ENCODE measurements at regions not wholly inside any gene's neighbourhood (a gene's known extent, or its start where the extent isn't known, plus 50 kb on each side); places are given as distances from the start of the nearest gene placed in this dataset.

GRCh38 chrX:109854096-109854495 lies 121.0 kb upstream of the ACSL4 start:
- Mint-ChIP-seq H3K4me1 (no peaks in the 10 kb centered on the region), H3K4me3 (no peak overlapping the region), H3K9me3 (no peaks in the 10 kb centered on the region), H3K27ac (peak overlapping the region; percentile 34), H3K36me3 (no peaks in the 10 kb centered on the region), H3K27me3 (peaks cover 3% of the 10 kb centered on the region)
- no peak for DNase-seq
- CTCF ChIA-PET: interaction anchor here (0.8 to 4.3 kb wide), 3 partner anchors 11 to 141 kb away, joined by 3 to 57 read pairs (median 3); no protein-coding TSS in a partner anchor

GRCh38 chrX:109855501-109855900 lies 122.4 kb upstream of the ACSL4 start:
- no peaks in the 10 kb centered on the region for H3K9me3 Mint-ChIP-seq
- no peak for DNase-seq
- H3K27me3 Mint-ChIP-seq: peaks cover 3% of the 10 kb centered on the region
- H3K36me3 Mint-ChIP-seq: no peaks in the 10 kb centered on the region
- H3K27ac Mint-ChIP-seq: no peak overlapping the region
- no peaks in the 10 kb centered on the region for H3K4me1 Mint-ChIP-seq
- H3K4me3 Mint-ChIP-seq: no peak overlapping the region
- CTCF ChIA-PET: interaction anchor here (0.7 to 4.3 kb wide), 2 partner anchors 142 to 302 kb away, joined by 3 to 57 read pairs; no protein-coding TSS in a partner anchor

- Mint-ChIP-seq H3K4me1 (no peaks in the 10 kb centered on the region), H3K27me3 (peaks cover 3% of the 10 kb centered on the region), H3K9me3 (no peaks in the 10 kb centered on the region), H3K27ac (no peak overlapping the region), H3K4me3 (no peak overlapping the region), H3K36me3 (no peaks in the 10 kb centered on the region)
- CTCF ChIA-PET: interaction anchor here (0.7 to 4.3 kb wide), 20 partner anchors 10 to 372 kb away, joined by 3 to 57 read pairs (median 4); no protein-coding TSS in a partner anchor
- DNase-seq: peak; percentile 20
Measured at GRCh38 chrX:109856974-109857373, 123.9 kb upstream of the ACSL4 start.

- H3K27ac Mint-ChIP-seq: no peak overlapping the region
- DNase-seq: no peak
- CTCF ChIA-PET: interaction anchor here (0.7 to 4.3 kb wide), 14 partner anchors 11 to 373 kb away, joined by 3 to 57 read pairs (median 5); no protein-coding TSS in a partner anchor
Measured at GRCh38 chrX:109857584-109858228, 124.6 kb upstream of the ACSL4 start.

GRCh38 chrX:109858602-109859341 lies 125.7 kb upstream of the ACSL4 start:
- CTCF ChIA-PET: interaction anchor here (0.7 to 4.3 kb wide), 3 partner anchors 33 to 374 kb away, joined by 3 to 57 read pairs (median 13); no protein-coding TSS in a partner anchor
- no peaks in the 10 kb centered on the region for H3K36me3 Mint-ChIP-seq
- H3K4me3 Mint-ChIP-seq: no peak overlapping the region
- no peaks in the 10 kb centered on the region for H3K4me1 Mint-ChIP-seq
- peaks cover under 1% of the 10 kb centered on the region for H3K27me3 Mint-ChIP-seq
- no peak overlapping the region for H3K27ac Mint-ChIP-seq
- DNase-seq: no peak
- H3K9me3 Mint-ChIP-seq: no peaks in the 10 kb centered on the region

More at GRCh38 chrX:109857584-109858228, 124.6 kb upstream of the ACSL4 start:
- Mint-ChIP-seq H3K36me3 (no peaks in the 10 kb centered on the region), H3K4me1 (no peaks in the 10 kb centered on the region), H3K9me3 (no peaks in the 10 kb centered on the region), H3K4me3 (no peak overlapping the region), H3K27me3 (peaks cover 3% of the 10 kb centered on the region)

- H3K9me3 Mint-ChIP-seq: no peaks in the 10 kb centered on the region
- no peaks in the 10 kb centered on the region for H3K27me3 Mint-ChIP-seq
- DNase-seq: no peak
- no peak overlapping the region for H3K27ac Mint-ChIP-seq
- no peak overlapping the region for H3K4me3 Mint-ChIP-seq
- H3K4me1 Mint-ChIP-seq: no peaks in the 10 kb centered on the region
- H3K36me3 Mint-ChIP-seq: no peaks in the 10 kb centered on the region
- CTCF ChIA-PET: interaction anchor here (1.1 kb wide), 1 partner anchor 147 kb away, joined by 3 read pairs; no protein-coding TSS in a partner anchor
Measured at GRCh38 chrX:109859651-109860050, 126.6 kb upstream of the ACSL4 start.

- Mint-ChIP-seq H3K4me3 (no peak overlapping the region), H3K4me1 (no peaks in the 10 kb centered on the region), H3K27ac (no peak overlapping the region), H3K36me3 (no peaks in the 10 kb centered on the region), H3K9me3 (no peaks in the 10 kb centered on the region), H3K27me3 (no peaks in the 10 kb centered on the region)
- no peak for DNase-seq
- CTCF ChIA-PET: interaction anchor here (1.0 kb wide), 1 partner anchor 29 kb away, joined by 3 read pairs; no protein-coding TSS in a partner anchor
Measured at GRCh38 chrX:109862433-109862832, 129.4 kb upstream of the ACSL4 start.

DNA sequence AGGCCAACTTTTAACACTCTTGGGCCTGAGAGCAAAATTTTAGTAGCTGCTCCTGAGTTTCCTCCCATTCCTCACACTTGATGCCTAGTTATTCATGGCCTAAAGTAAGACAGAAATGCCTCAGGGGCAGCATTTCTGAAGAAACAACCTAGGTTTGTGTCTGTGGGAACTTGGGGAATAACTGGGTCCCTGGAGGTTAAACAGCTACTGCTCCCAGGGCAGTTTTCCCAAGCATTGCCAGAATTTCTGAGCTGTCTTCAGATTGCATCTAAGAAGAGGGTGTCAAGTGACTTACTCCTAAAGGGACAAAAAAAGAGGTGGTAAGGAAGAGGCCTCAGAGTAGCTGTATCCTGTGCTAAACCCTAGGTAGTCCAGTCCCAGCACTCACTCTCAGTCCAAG lies 130.8 kb upstream of the ACSL4 start:
- Mint-ChIP-seq H3K27me3 (no peaks in the 10 kb centered on the region), H3K4me3 (no peak overlapping the region), H3K4me1 (no peaks in the 10 kb centered on the region), H3K36me3 (no peaks in the 10 kb centered on the region), H3K9me3 (no peaks in the 10 kb centered on the region), H3K27ac (no peak overlapping the region)
- DNase-seq: no peak
- CTCF ChIA-PET: no interaction called here

DNA sequence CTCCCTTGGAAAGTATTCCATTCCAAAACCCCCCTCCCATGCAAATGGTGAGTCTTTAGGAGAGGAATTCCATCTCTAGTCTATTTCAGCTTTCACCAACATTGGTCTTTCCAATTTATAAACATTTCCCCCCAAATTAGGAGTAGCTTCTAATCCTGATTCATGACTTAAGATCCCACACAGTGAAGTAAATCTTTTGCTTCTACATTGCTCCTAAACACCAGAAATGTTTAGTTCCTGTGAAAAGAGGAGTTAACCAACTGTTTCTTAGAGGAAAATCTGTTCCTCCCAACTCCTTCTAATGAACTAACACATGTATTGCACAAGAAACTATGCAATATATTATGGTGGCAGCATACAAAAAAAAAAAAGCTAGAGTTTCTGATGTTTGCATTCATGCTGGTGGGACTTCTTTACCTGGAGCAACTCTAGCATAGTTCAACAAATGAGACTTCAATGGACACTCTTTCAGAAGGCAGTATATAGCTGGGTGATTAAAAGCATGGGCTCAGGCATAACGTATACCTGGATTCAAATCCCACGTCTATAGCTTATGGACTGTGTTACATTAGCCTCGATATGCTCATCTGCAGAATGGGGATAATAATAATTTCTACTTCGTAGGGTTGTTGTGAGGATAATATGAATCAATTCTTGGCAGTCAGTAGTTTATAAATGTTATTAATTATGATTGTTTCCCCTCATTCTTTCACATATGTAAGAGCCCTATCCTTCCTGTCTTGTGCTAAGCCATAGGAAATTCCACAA lies 131.6 kb upstream of the TMEM164 start:
- Mint-ChIP-seq H3K4me3 (no peak overlapping the region), H3K27ac (no peak overlapping the region), H3K9me3 (no peaks in the 10 kb centered on the region), H3K4me1 (no peaks in the 10 kb centered on the region), H3K27me3 (no peaks in the 10 kb centered on the region), H3K36me3 (no peaks in the 10 kb centered on the region)
- CTCF ChIA-PET: interaction anchor here (0.5 to 1.9 kb wide), 2 partner anchors 20 to 514 kb away, joined by 3 to 9 read pairs; no protein-coding TSS in a partner anchor
- no peak for DNase-seq

GRCh38 chrX:109872021-109872732 lies 130.7 kb upstream of the TMEM164 start:
- no peaks in the 10 kb centered on the region for H3K27me3 Mint-ChIP-seq

GRCh38 chrX:109873574-109873973 lies 129.3 kb upstream of the TMEM164 start:
- Mint-ChIP-seq H3K4me3 (no peak overlapping the region), H3K36me3 (no peaks in the 10 kb centered on the region), H3K9me3 (no peaks in the 10 kb centered on the region), H3K27ac (no peak overlapping the region), H3K27me3 (peaks cover 3% of the 10 kb centered on the region), H3K4me1 (no peaks in the 10 kb centered on the region)
- DNase-seq: no peak
- CTCF ChIA-PET: interaction anchor here (2.0 kb wide), 1 partner anchor 18 kb away, joined by 5 read pairs; no protein-coding TSS in a partner anchor

More at GRCh38 chrX:109872021-109872732, 130.7 kb upstream of the TMEM164 start:
- CTCF ChIA-PET: interaction anchor here (0.5 to 1.9 kb wide), 2 partner anchors 19 to 513 kb away, joined by 3 to 9 read pairs; no protein-coding TSS in a partner anchor
- no peak for DNase-seq
- no peak overlapping the region for H3K27ac Mint-ChIP-seq
- H3K4me3 Mint-ChIP-seq: no peak overlapping the region
- no peaks in the 10 kb centered on the region for H3K36me3 Mint-ChIP-seq
- H3K4me1 Mint-ChIP-seq: no peaks in the 10 kb centered on the region
- no peaks in the 10 kb centered on the region for H3K9me3 Mint-ChIP-seq

DNA sequence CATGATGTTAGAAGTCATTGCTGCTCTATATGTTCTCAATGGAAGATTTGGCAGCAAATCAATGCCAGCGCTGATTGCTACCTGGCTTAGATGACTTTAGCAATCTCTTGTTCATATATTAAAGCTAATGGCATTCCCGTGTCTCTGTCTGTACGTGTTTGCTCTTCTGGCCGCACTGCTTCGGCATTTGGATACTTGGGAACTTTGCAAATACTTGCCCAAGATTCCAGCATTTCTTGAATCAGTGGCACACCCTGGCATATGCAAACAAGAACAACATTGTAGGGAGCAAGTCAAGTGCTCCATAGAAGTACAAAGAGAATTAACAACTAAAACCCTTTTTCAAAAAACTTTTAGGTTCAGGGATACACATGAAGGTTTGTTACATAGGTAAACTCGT lies 128.9 kb upstream of the TMEM164 start:
- no peaks in the 10 kb centered on the region for H3K9me3 Mint-ChIP-seq
- no peak overlapping the region for H3K4me3 Mint-ChIP-seq
- peaks cover 4% of the 10 kb centered on the region for H3K27me3 Mint-ChIP-seq
- no peak for DNase-seq
- CTCF ChIA-PET: interaction anchor here (2.0 kb wide), 1 partner anchor 17 kb away, joined by 5 read pairs; no protein-coding TSS in a partner anchor
- no peaks in the 10 kb centered on the region for H3K4me1 Mint-ChIP-seq
- no peaks in the 10 kb centered on the region for H3K36me3 Mint-ChIP-seq
- no peak overlapping the region for H3K27ac Mint-ChIP-seq

DNA sequence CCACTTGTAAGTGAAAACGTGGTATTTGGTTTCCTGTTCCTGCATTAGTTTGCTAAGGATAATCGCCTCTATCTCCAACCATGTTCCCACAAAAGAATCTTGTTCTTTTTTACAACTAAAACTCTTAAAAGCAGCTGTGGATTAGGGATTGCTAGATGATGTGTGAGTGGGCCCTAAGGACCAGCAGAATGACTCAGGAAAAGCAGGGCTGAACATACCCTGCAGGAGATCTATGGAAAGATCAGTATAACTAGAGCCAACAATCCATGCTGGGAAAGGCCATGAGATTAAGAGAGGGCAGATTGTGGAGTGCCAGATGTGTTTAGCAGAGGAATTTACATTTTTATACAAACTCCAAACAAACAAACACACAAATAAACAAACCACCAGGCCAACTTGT lies 128.4 kb upstream of the TMEM164 start:
- Mint-ChIP-seq H3K36me3 (no peaks in the 10 kb centered on the region), H3K9me3 (no peaks in the 10 kb centered on the region), H3K4me1 (no peaks in the 10 kb centered on the region), H3K4me3 (no peak overlapping the region), H3K27me3 (peaks cover 4% of the 10 kb centered on the region), H3K27ac (no peak overlapping the region)
- DNase-seq: no peak
- CTCF ChIA-PET: interaction anchor here (2.0 kb wide), 1 partner anchor 17 kb away, joined by 5 read pairs; no protein-coding TSS in a partner anchor

Data from activated naive CD4-positive, alpha-beta T cell treated with anti-CD3 and anti-CD28 coated beads, Interleukin-2, amount 10 ng/mL, durations not matched to agents 7 days and 5 days (primary cell).